Cardiac fibroblast (primary cell): ENCODE measurements at regions not wholly inside any gene's neighbourhood (a gene's known extent, or its start where the extent isn't known, plus 50 kb on each side); places are given as distances from the start of the nearest gene placed in this dataset.

Source experiments
- DNase-seq, 2 donors: peaks; one replicate each; pipeline versions ENCODE4 v3.0.0 to v3.0.0-alpha.2; 2010; ENCODE audit warnings: low read depth in 2 of 2
- H3K4me3 ChIP-seq, 2 donors: replicated peaks in 1 of 2; 1 replicate in 1 of 2; 2 replicates in 1 of 2; pipeline ENCODE4 v1.5.1; 2011; ENCODE audit warnings: low read depth in 2 of 2, low read length in 2 of 2, mild to moderate bottlenecking in 2 of 2, moderate library complexity in 1 of 2
- TF ChIP-seq, protein P1 (sequence below): IDR thresholded peaks from one replicate; pipeline ENCODE4 v1.5.1; 2011; ENCODE audit warnings: low read depth, mild to moderate bottlenecking, low read length, inconsistent platforms

DNA sequence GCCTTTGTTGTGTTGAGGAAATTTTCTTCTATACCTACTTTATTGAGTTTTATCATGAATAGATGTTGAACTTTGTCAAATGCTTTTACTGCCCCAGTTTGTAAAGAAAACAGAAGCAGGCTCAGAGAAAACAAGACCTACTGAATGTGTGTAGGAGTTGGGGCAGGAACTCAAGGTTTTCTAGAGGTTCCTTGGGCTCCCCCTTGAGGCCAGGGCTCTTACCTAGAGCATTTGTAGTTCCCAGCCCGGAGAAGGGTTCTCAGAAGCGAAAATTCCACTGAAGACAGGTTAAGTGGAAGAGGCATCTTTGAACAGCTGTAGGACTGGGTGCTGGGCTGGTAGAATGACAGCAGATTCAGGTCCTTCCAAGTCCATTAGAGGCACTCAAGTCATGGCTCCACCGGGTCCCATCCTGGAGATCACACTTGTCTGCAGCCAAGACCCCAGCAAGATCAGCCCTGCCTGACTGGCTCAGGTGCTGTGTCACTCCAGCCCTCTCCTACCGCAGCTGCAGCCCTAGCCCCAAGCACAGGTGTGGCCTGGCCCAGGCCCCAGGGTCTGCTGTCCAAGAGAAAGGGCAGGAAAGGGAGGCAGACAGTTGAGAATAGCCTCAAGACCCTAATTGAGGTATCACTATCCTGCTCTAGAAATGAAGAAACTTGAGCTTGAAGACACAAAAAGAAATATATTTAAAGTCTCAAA, 425.5 kb downstream of the PCDH20 start:
- H3K4me3 ChIP-seq = no peak overlapping the region
- TF ChIP-seq, protein P1, sequence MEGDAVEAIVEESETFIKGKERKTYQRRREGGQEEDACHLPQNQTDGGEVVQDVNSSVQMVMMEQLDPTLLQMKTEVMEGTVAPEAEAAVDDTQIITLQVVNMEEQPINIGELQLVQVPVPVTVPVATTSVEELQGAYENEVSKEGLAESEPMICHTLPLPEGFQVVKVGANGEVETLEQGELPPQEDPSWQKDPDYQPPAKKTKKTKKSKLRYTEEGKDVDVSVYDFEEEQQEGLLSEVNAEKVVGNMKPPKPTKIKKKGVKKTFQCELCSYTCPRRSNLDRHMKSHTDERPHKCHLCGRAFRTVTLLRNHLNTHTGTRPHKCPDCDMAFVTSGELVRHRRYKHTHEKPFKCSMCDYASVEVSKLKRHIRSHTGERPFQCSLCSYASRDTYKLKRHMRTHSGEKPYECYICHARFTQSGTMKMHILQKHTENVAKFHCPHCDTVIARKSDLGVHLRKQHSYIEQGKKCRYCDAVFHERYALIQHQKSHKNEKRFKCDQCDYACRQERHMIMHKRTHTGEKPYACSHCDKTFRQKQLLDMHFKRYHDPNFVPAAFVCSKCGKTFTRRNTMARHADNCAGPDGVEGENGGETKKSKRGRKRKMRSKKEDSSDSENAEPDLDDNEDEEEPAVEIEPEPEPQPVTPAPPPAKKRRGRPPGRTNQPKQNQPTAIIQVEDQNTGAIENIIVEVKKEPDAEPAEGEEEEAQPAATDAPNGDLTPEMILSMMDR = no peak
- peak in 1 of 2 donors; percentile 1 for DNase-seq

DNA sequence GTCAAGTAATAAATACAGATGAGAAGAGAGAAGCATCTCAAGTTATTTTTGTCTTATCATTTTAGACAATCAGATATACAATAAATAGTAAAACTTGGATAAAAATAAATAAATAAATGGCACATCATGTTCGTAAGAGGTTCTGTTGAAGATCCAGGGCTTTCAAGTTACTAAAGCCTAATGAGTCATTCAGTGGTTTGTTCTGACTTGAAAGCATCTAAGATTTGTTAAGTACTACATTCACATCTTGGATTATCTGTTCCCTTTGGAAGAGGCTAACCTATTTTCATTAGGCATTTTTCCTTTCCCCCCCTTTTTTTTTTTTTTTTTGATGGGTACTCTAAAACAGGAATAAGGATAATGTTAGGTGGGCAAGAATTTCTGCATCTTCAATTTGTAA, 429.3 kb downstream of the PCDH20 start:
- DNase-seq = no peak
- H3K4me3 ChIP-seq = no peak overlapping the region
- TF ChIP-seq, protein P1 = no peak

DNA sequence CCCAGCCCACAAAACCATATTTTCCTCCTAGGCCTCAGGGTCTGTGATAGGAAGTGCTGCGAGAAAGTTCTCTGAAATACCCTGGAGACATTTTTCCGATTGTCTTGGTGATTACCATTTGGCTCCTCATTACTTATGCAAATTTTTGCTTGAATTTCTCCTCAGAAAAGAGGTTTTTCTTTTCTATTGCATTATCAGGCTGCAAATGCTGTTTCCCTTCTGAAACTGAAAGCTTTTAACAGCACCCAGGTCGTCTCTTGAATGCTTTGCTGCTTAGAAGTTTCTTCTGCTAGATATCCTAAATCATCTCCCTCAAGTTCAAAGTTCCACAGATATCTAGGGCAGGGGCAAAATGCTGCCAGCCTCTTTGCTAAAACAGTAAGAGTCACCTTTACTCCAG, 434.2 kb downstream of the PCDH20 start:
- no peak overlapping the region for H3K4me3 ChIP-seq
- DNase-seq = no peak
- TF ChIP-seq, protein P1 = no peak

DNA sequence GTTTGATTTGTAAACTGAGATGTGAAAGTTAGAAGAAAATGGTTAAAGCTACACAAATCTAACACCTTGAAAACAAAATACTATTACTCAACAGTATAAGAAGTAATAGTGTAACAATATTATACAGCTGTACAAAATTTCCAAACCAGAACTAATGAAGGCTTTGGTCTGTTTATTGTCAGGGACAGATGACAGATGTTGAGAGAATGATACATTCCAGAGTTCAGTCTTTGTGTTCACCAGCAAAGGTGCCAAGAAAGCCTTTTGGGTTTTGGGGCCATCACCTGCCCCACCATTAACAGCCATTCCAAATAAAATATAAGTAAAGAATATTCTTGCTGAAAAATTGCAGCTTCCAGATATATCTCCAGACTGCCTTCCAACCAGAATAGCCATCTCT, 439.3 kb downstream of the PCDH20 start:
- TF ChIP-seq, protein P1 = no peak
- no peak for DNase-seq
- H3K4me3 ChIP-seq = no peak overlapping the region

DNA sequence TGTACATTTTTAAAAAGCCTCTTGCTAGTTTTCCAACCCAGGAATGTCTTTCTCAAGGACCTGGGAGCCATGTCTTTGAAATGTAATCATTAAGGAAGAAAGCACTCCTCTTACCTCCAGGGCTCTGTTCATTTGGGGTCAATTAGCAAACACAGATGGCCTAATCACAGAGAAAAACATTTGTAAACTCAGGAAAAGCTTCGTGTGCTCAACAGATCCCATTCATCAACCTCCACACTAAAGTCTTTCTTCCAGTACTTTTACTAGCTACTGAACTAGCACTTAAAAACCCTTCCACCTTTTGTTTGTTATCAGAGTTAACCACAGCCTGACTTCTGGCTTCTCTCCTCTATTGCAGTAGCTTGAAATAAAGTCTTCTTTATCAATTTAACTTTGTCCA, 441.4 kb downstream of the PCDH20 start:
- H3K4me3 ChIP-seq = no peak overlapping the region
- TF ChIP-seq, protein P1 = no peak
- DNase-seq = no peak

DNA sequence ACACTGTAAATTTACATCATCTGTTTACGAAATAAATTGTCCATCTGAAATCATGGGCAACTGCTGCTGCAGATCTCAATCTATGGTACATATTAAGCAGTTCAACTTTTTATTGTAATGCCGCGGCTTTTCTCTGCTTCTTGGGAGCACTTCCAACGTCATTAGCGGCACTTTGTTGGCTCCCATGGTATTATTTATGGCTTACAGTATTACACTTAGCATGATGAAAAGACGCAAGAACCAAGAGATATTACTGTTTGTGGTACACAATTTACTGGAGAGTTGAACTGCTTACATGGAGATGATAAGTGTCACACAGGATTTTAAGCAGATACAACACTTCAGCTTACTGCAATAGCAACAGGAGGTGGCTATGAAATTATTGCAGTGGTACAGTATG, 442.1 kb downstream of the PCDH20 start:
- TF ChIP-seq, protein P1 = no peak
- no peak overlapping the region for H3K4me3 ChIP-seq
- DNase-seq = no peak

DNA sequence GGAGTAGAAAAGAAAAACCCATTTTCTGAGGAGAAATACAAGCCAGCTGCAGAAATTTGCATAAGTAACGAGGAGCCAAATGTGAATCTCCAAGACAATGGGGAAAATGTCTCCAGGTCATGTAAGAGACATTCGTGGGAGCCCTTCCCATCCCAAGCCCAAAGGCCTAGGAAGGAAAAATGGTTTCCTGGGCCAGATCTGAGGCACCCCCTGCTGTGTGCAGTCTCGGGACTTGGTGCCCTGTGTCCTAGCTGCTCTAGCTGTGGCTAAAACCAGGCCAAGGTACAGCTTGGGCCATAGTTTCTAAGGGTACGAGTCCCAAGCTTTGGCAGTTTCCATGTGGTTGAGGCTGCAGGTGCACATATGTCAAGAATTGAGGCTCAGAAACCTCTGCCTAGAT, 444.9 kb downstream of the PCDH20 start:
- H3K4me3 ChIP-seq = no peak overlapping the region
- TF ChIP-seq, protein P1 = no peak
- no peak for DNase-seq
